ENCODE measurements at regions not wholly inside any gene's neighbourhood (a gene's known extent, or its start where the extent isn't known, plus 50 kb on each side); places are given as distances from the start of the nearest gene placed in this dataset.

DNA sequence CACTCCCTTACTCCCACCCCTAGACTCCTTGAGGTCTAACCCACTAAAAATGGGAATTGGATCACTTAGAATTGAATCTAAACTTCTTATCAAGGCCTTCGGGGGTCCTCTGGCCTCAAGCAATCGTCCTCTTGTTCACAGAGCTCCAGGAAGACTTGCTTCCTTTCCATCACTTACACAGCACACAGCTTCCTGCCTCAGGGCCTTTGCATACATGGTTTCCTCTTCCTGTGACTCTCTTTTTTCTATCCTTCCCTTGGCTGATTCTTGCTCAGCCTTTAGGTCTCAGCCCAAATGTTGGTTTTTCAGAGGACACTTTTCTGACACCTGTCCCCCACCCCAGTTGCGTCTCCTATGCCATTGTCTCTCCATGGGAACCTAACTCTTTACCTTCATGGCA, 50.0 kb upstream of the ALDH1B1 start:
- Histone ChIP-seq H3K27me3 (ENCODE audit: control insufficient read depth, insufficient read depth, low read length) (no peaks in the 10 kb centered on the region), H3K27ac (ENCODE audit: low read length) (no peak overlapping the region), H3K4me1 (ENCODE audit: control insufficient read depth, insufficient read depth, low read length) (peaks cover 44% of the 10 kb centered on the region), H3K4me3 (ENCODE audit: low read length) (no peak overlapping the region), H3K36me3 (ENCODE audit: control insufficient read depth, insufficient read depth, low read length) (no peaks in the 10 kb centered on the region), H3K9me3 (replicated peaks; ENCODE audit: control insufficient read depth, low read depth, low read length) (no peaks in the 10 kb centered on the region)
- no peak for DNase-seq
- WGBS (ENCODE audit: insufficient coverage), result 80% methylated on average over 3 of the region's 3 CpGs

- Histone ChIP-seq H3K4me3 (ENCODE audit: low read length) (no peak overlapping the region), H3K9me3 (replicated peaks; ENCODE audit: control insufficient read depth, low read depth, low read length) (no peaks in the 10 kb centered on the region), H3K4me1 (ENCODE audit: control insufficient read depth, insufficient read depth, low read length) (peaks cover 44% of the 10 kb centered on the region), H3K36me3 (ENCODE audit: control insufficient read depth, insufficient read depth, low read length) (no peaks in the 10 kb centered on the region), H3K27me3 (ENCODE audit: control insufficient read depth, insufficient read depth, low read length) (no peaks in the 10 kb centered on the region), H3K27ac (ENCODE audit: low read length) (no peak overlapping the region)
- DNase-seq, result no peak
- 81% methylated on average over 4 of the region's 4 CpGs for WGBS (ENCODE audit: insufficient coverage)
Measured at GRCh38 chr9:38342096-38342495, 50.4 kb upstream of the ALDH1B1 start.

GRCh38 chr9:38339496-38339895, 53.0 kb upstream of the ALDH1B1 start:
- no peaks in the 10 kb centered on the region for H3K36me3 ChIP-seq (ENCODE audit: control insufficient read depth, insufficient read depth, low read length)
- H3K4me3 ChIP-seq (ENCODE audit: low read length), result no peak overlapping the region
- DNase-seq, result peak; percentile 98
- peaks cover 38% of the 10 kb centered on the region for H3K4me1 ChIP-seq (ENCODE audit: control insufficient read depth, insufficient read depth, low read length)
- WGBS (ENCODE audit: insufficient coverage), result 39% methylated on average over 2 of the region's 2 CpGs
- H3K27ac ChIP-seq (ENCODE audit: low read length), result peak overlapping the region; percentile 80
- no peaks in the 10 kb centered on the region for H3K27me3 ChIP-seq (ENCODE audit: control insufficient read depth, insufficient read depth, low read length)
- H3K9me3 ChIP-seq (replicated peaks; ENCODE audit: control insufficient read depth, low read depth, low read length), result no peaks in the 10 kb centered on the region

GRCh38 chr9:38339087-38339486, 53.4 kb upstream of the ALDH1B1 start:
- no peak overlapping the region for H3K4me3 ChIP-seq (ENCODE audit: low read length)
- no peak for DNase-seq
- no peaks in the 10 kb centered on the region for H3K9me3 ChIP-seq (replicated peaks; ENCODE audit: control insufficient read depth, low read depth, low read length)
- H3K36me3 ChIP-seq (ENCODE audit: control insufficient read depth, insufficient read depth, low read length), result no peaks in the 10 kb centered on the region
- no peaks in the 10 kb centered on the region for H3K27me3 ChIP-seq (ENCODE audit: control insufficient read depth, insufficient read depth, low read length)
- 38% methylated on average over 3 of the region's 3 CpGs for WGBS (ENCODE audit: insufficient coverage)
- H3K4me1 ChIP-seq (ENCODE audit: control insufficient read depth, insufficient read depth, low read length), result peaks cover 37% of the 10 kb centered on the region
- peak overlapping the region; percentile 80 for H3K27ac ChIP-seq (ENCODE audit: low read length)

GRCh38 chr9:38338342-38339018, 54.0 kb upstream of the ALDH1B1 start:
- DNase-seq, result no peak
- WGBS (ENCODE audit: insufficient coverage), result 100% methylated on average over 1 of the region's 5 CpGs
- H3K27me3 ChIP-seq (ENCODE audit: control insufficient read depth, insufficient read depth, low read length), result no peaks in the 10 kb centered on the region
- no peak overlapping the region for H3K4me3 ChIP-seq (ENCODE audit: low read length)
- no peak overlapping the region for H3K27ac ChIP-seq (ENCODE audit: low read length)
- no peaks in the 10 kb centered on the region for H3K9me3 ChIP-seq (replicated peaks; ENCODE audit: control insufficient read depth, low read depth, low read length)
- peaks cover 37% of the 10 kb centered on the region for H3K4me1 ChIP-seq (ENCODE audit: control insufficient read depth, insufficient read depth, low read length)
- no peaks in the 10 kb centered on the region for H3K36me3 ChIP-seq (ENCODE audit: control insufficient read depth, insufficient read depth, low read length)

GRCh38 chr9:38337706-38338264, 54.7 kb upstream of the ALDH1B1 start:
- Histone ChIP-seq H3K27ac (ENCODE audit: low read length) (no peak overlapping the region), H3K4me1 (ENCODE audit: control insufficient read depth, insufficient read depth, low read length) (peaks cover 37% of the 10 kb centered on the region), H3K36me3 (ENCODE audit: control insufficient read depth, insufficient read depth, low read length) (no peaks in the 10 kb centered on the region), H3K9me3 (replicated peaks; ENCODE audit: control insufficient read depth, low read depth, low read length) (no peaks in the 10 kb centered on the region), H3K27me3 (ENCODE audit: control insufficient read depth, insufficient read depth, low read length) (no peaks in the 10 kb centered on the region), H3K4me3 (ENCODE audit: low read length) (no peak overlapping the region)
- 62% methylated on average over 4 of the region's 9 CpGs for WGBS (ENCODE audit: insufficient coverage)
- DNase-seq, result no peak

- no peak overlapping the region for H3K4me3 ChIP-seq (ENCODE audit: low read length)
- DNase-seq, result peak; percentile 78
- no peaks in the 10 kb centered on the region for H3K27me3 ChIP-seq (ENCODE audit: control insufficient read depth, insufficient read depth, low read length)
- peak overlapping the region; percentile 6 for H3K27ac ChIP-seq (ENCODE audit: low read length)
- no peaks in the 10 kb centered on the region for H3K9me3 ChIP-seq (replicated peaks; ENCODE audit: control insufficient read depth, low read depth, low read length)
- H3K36me3 ChIP-seq (ENCODE audit: control insufficient read depth, insufficient read depth, low read length), result no peaks in the 10 kb centered on the region
- 16% methylated on average over 4 of the region's 7 CpGs for WGBS (ENCODE audit: insufficient coverage)
- H3K4me1 ChIP-seq (ENCODE audit: control insufficient read depth, insufficient read depth, low read length), result peaks cover 37% of the 10 kb centered on the region
Measured at GRCh38 chr9:38337181-38337580, 55.3 kb upstream of the ALDH1B1 start.

DNA sequence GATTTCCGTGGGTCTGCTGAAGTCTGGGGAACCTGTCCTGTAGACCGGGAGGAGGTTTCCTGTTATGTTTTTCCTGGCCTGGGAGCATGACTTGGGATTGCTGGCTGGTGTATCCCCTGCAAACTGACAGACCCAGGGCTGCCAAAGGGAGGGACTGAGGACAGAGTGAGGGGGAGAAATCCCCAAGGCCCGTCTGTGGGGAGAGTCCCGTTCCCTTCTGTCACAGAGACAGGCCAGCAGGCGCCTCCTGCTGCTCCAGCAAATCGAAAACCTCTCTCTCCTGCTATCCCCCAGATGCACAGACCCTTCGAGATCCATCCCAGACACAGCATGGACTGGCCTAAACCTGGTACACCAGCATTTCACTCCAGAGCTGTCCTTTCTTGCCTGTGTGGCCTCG, 56.2 kb upstream of the ALDH1B1 start:
- H3K9me3 ChIP-seq (replicated peaks; ENCODE audit: control insufficient read depth, low read depth, low read length), result no peaks in the 10 kb centered on the region
- H3K4me1 ChIP-seq (ENCODE audit: control insufficient read depth, insufficient read depth, low read length), result peaks cover 37% of the 10 kb centered on the region
- DNase-seq, result no peak
- no peak overlapping the region for H3K4me3 ChIP-seq (ENCODE audit: low read length)
- H3K36me3 ChIP-seq (ENCODE audit: control insufficient read depth, insufficient read depth, low read length), result no peaks in the 10 kb centered on the region
- H3K27ac ChIP-seq (ENCODE audit: low read length), result no peak overlapping the region
- WGBS (ENCODE audit: insufficient coverage), result 59% methylated on average over 5 of the region's 8 CpGs
- H3K27me3 ChIP-seq (ENCODE audit: control insufficient read depth, insufficient read depth, low read length), result no peaks in the 10 kb centered on the region

DNA sequence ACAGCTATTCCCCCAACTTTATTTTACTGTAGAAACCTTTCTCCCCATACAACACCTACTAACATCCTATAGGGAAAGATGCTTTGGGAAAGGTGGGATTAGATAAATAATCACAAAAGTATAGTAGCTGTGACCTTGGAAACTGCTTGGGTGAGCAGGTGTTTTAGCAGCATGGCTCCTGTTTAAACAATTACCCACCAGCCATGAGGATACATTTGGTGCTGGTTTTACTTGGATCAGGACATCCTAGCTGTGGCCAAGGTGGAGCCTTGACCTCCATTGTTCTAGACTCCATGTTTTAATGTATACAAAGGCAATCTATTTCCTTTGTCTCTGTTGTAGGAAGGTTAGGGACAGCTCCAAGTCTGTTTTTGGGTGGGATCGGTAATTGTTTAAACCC, 56.8 kb upstream of the ALDH1B1 start:
- Histone ChIP-seq H3K4me1 (ENCODE audit: control insufficient read depth, insufficient read depth, low read length) (peaks cover 37% of the 10 kb centered on the region), H3K36me3 (ENCODE audit: control insufficient read depth, insufficient read depth, low read length) (no peaks in the 10 kb centered on the region), H3K27me3 (ENCODE audit: control insufficient read depth, insufficient read depth, low read length) (no peaks in the 10 kb centered on the region), H3K4me3 (ENCODE audit: low read length) (no peak overlapping the region), H3K9me3 (replicated peaks; ENCODE audit: control insufficient read depth, low read depth, low read length) (no peaks in the 10 kb centered on the region), H3K27ac (ENCODE audit: low read length) (no peak overlapping the region)
- no CpG with 5 or more reads among the region's 1 CpG for WGBS (ENCODE audit: insufficient coverage)
- DNase-seq, result no peak

- Histone ChIP-seq H3K9me3 (replicated peaks; ENCODE audit: control insufficient read depth, low read depth, low read length) (no peaks in the 10 kb centered on the region), H3K4me3 (ENCODE audit: low read length) (no peak overlapping the region), H3K27me3 (ENCODE audit: control insufficient read depth, insufficient read depth, low read length) (no peaks in the 10 kb centered on the region), H3K4me1 (ENCODE audit: control insufficient read depth, insufficient read depth, low read length) (peaks cover 26% of the 10 kb centered on the region), H3K36me3 (ENCODE audit: control insufficient read depth, insufficient read depth, low read length) (no peaks in the 10 kb centered on the region), H3K27ac (ENCODE audit: low read length) (no peak overlapping the region)
- DNase-seq, result no peak
- WGBS (ENCODE audit: insufficient coverage), result 62% methylated on average over 3 of the region's 3 CpGs
Measured at GRCh38 chr9:38334234-38334633, 58.3 kb upstream of the ALDH1B1 start.

DNA sequence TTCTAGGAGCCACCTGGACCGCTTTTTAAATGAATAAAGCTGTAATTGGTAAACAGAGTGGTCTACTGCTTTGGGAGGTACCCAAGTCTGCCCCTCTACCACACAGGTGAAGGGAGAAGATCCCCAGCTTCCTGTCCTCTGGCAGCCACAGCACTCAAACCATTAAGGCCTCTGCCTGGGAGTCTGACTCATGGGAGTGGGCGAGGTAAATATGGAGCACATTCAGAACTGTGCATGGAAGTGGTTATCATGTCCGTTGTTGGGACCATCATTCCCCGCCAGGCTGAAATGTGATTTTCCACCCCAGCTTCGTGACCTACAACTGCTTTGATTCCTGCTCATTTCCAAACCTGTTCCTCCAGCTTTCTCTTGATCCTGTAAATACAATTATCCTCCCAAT, 59.5 kb upstream of the ALDH1B1 start:
- WGBS (ENCODE audit: insufficient coverage), result 60% methylated on average over 1 of the region's 5 CpGs
- H3K9me3 ChIP-seq (replicated peaks; ENCODE audit: control insufficient read depth, low read depth, low read length), result no peaks in the 10 kb centered on the region
- H3K4me1 ChIP-seq (ENCODE audit: control insufficient read depth, insufficient read depth, low read length), result peaks cover 15% of the 10 kb centered on the region
- no peaks in the 10 kb centered on the region for H3K27me3 ChIP-seq (ENCODE audit: control insufficient read depth, insufficient read depth, low read length)
- no peaks in the 10 kb centered on the region for H3K36me3 ChIP-seq (ENCODE audit: control insufficient read depth, insufficient read depth, low read length)
- DNase-seq, result no peak
- no peak overlapping the region for H3K4me3 ChIP-seq (ENCODE audit: low read length)
- no peak overlapping the region for H3K27ac ChIP-seq (ENCODE audit: low read length)

Data from muscle of leg (tissue), 3 donors.